ENCODE measurements at regions not wholly inside any gene's neighbourhood (a gene's known extent, or its start where the extent isn't known, plus 50 kb on each side); places are given as distances from the start of the nearest gene placed in this dataset.

- Histone ChIP-seq H3K27me3 (ENCODE audit: insufficient read depth, poor library complexity, severe bottlenecking) (no peaks in the 10 kb centered on the region), H3K4me3 (replicated peaks; ENCODE audit: insufficient read depth, low read length) (no peak overlapping the region), H3K27ac (replicated peaks) (no peak overlapping the region)
- DNase-seq (ENCODE audit: low read depth in 1 of 2, low spot score in 1 of 2) = no peak
- TF ChIP-seq SPI1 (IDR thresholded peaks at IDR 0.05; ENCODE audit: borderline replicate concordance, low read depth) (no peak), GABPA (IDR thresholded peaks at IDR 0.05; ENCODE audit: low read depth) (no peak), REST (IDR thresholded peaks at IDR 0.05; ENCODE audit: insufficient replicate concordance, low read depth) (no peak), POLR2AphosphoS5 (IDR thresholded peaks at IDR 0.05; ENCODE audit: low read depth) (no peak)
- TF ChIP-seq, protein P1, sequence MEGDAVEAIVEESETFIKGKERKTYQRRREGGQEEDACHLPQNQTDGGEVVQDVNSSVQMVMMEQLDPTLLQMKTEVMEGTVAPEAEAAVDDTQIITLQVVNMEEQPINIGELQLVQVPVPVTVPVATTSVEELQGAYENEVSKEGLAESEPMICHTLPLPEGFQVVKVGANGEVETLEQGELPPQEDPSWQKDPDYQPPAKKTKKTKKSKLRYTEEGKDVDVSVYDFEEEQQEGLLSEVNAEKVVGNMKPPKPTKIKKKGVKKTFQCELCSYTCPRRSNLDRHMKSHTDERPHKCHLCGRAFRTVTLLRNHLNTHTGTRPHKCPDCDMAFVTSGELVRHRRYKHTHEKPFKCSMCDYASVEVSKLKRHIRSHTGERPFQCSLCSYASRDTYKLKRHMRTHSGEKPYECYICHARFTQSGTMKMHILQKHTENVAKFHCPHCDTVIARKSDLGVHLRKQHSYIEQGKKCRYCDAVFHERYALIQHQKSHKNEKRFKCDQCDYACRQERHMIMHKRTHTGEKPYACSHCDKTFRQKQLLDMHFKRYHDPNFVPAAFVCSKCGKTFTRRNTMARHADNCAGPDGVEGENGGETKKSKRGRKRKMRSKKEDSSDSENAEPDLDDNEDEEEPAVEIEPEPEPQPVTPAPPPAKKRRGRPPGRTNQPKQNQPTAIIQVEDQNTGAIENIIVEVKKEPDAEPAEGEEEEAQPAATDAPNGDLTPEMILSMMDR (IDR thresholded peaks at IDR 0.05; ENCODE audit: insufficient read depth, low read length) = no peak
Measured at GRCh38 chr4:132592850-132593249, 556.2 kb upstream of the PCDH10 start.

GRCh38 chr4:132593717-132594400 is 555.2 kb upstream of the PCDH10 start:
- H3K27ac ChIP-seq (replicated peaks) = no peak overlapping the region
- H3K27me3 ChIP-seq (ENCODE audit: insufficient read depth, poor library complexity, severe bottlenecking) = no peaks in the 10 kb centered on the region
- H3K4me3 ChIP-seq (replicated peaks; ENCODE audit: insufficient read depth, low read length) = no peak overlapping the region
- no peak for DNase-seq (ENCODE audit: low read depth in 1 of 2, low spot score in 1 of 2)
- TF ChIP-seq REST (IDR thresholded peaks at IDR 0.05; ENCODE audit: insufficient replicate concordance, low read depth) (no peak), SPI1 (IDR thresholded peaks at IDR 0.05; ENCODE audit: borderline replicate concordance, low read depth) (no peak), GABPA (IDR thresholded peaks at IDR 0.05; ENCODE audit: low read depth) (no peak), POLR2AphosphoS5 (IDR thresholded peaks at IDR 0.05; ENCODE audit: low read depth) (no peak)
- TF ChIP-seq, protein P1 (IDR thresholded peaks at IDR 0.05; ENCODE audit: insufficient read depth, low read length) = no peak

DNA sequence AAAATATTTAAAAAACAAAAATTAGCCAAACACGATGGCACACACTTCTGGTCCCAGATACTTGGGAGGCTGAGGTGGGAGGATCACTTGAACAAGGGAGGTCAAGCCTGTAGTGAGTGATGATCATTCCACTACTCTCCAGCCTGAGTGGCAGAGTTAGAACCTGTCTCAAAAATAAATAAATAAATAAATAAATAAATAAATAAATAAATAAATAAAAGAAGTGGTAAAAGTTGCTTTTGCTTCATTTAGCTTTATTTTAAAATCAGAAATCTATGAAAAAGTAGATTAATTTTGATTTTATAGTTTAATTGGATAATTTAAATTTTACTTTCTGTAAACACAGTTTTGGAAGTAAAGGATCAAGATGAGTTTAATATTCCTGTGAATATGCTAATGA is 552.9 kb upstream of the PCDH10 start:
- Histone ChIP-seq H3K27me3 (ENCODE audit: insufficient read depth, poor library complexity, severe bottlenecking) (no peaks in the 10 kb centered on the region), H3K27ac (replicated peaks) (no peak overlapping the region), H3K4me3 (replicated peaks; ENCODE audit: insufficient read depth, low read length) (no peak overlapping the region)
- DNase-seq (ENCODE audit: low read depth in 1 of 2, low spot score in 1 of 2) = no peak
- TF ChIP-seq POLR2AphosphoS5 (IDR thresholded peaks at IDR 0.05; ENCODE audit: low read depth) (no peak), GABPA (IDR thresholded peaks at IDR 0.05; ENCODE audit: low read depth) (no peak), REST (IDR thresholded peaks at IDR 0.05; ENCODE audit: insufficient replicate concordance, low read depth) (no peak), SPI1 (IDR thresholded peaks at IDR 0.05; ENCODE audit: borderline replicate concordance, low read depth) (no peak)
- TF ChIP-seq, protein P1 (IDR thresholded peaks at IDR 0.05; ENCODE audit: insufficient read depth, low read length) = no peak
